ENCODE measurements at regions not wholly inside any gene's neighbourhood (a gene's known extent, or its start where the extent isn't known, plus 50 kb on each side); places are given as distances from the start of the nearest gene placed in this dataset.

DNA sequence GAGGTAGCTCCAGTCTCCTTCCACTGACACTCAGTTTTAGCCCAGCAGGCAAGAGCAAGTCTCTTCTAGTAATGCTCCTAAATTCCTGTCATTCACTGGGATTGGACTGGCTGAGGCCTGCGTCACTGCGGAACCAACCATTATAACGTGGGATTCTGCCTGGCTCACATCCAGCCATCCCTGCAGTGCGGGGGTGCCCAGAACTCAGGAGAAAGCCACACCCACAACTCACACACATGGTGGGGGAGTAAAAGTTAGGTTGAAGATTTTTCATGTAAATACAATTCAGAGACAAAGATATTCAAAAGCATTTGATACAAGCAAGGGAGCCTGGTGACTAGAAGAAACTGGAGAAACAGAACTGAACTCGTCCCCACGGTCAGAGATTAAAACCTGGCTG, 504.0 kb upstream of the CDH4 start:
- no peak for DNase-seq (ENCODE audit: insufficient read length, low spot score)
- no peak for TF ChIP-seq TAF1 (IDR thresholded peaks at IDR 0.05; ENCODE audit: low read depth, low read length)
- TF ChIP-seq SPI1 (IDR thresholded peaks at IDR 0.05; ENCODE audit: low read depth, low read length) = no peak
- TF ChIP-seq POLR2A (IDR thresholded peaks at IDR 0.05; ENCODE audit: low read depth, low read length) = no peak
- TF ChIP-seq POU2F2 (IDR thresholded peaks at IDR 0.05; ENCODE audit: low read depth, low read length) = no peak
- TF ChIP-seq POLR2AphosphoS5 (IDR thresholded peaks at IDR 0.05; ENCODE audit: low read depth, low read length) = no peak
- no peak for TF ChIP-seq PAX5 (IDR thresholded peaks at IDR 0.05; ENCODE audit: insufficient read depth, low read length, severe bottlenecking)
- FAIRE-seq = no peak

DNA sequence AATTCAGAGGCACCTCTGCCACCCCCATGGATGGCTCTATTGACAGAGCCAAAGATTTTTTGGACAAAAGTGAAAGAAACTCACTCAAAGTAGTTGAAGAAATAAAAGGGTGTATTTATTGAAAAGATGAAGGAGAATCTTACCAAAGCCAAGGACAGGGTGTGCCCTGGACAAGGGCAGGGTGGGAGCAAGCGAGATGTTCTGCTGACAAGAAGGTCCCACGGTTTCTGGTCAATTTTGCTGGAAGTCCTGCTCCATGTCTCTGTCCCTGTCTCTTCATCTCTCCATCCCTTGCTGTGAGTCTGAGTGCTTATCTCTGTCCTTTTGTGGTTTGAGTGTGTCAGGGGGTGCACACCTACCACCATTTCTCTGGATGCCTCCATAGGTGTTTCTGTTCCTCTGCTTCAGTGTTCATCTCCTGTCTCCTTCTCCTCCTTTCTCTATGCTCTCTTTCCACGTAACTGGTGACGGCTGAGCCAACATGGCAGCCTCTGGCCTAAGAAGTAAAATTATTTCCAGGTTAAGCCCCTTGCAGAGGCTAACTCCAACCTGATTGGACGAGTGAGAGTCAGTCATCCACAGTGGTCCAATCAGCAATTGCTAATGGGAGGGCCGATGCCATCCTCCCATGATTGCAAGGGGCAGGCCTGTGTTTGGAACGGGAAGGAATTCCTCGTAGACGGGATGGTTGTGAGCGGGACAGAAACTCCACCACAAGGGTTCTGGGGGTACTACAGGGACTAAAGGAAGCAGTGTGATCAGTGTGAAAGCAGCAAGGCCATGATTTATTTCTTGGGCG, 502.1 kb upstream of the CDH4 start:
- no peak for TF ChIP-seq POLR2AphosphoS5 (IDR thresholded peaks at IDR 0.05; ENCODE audit: low read depth, low read length)
- no peak for TF ChIP-seq SPI1 (IDR thresholded peaks at IDR 0.05; ENCODE audit: low read depth, low read length)
- no peak for TF ChIP-seq POU2F2 (IDR thresholded peaks at IDR 0.05; ENCODE audit: low read depth, low read length)
- no peak for TF ChIP-seq TAF1 (IDR thresholded peaks at IDR 0.05; ENCODE audit: low read depth, low read length)
- TF ChIP-seq POLR2A (IDR thresholded peaks at IDR 0.05; ENCODE audit: low read depth, low read length) = no peak
- TF ChIP-seq PAX5 (IDR thresholded peaks at IDR 0.05; ENCODE audit: insufficient read depth, low read length, severe bottlenecking) = no peak
- DNase-seq (ENCODE audit: insufficient read length, low spot score) (no peak), FAIRE-seq (no peak)

DNA sequence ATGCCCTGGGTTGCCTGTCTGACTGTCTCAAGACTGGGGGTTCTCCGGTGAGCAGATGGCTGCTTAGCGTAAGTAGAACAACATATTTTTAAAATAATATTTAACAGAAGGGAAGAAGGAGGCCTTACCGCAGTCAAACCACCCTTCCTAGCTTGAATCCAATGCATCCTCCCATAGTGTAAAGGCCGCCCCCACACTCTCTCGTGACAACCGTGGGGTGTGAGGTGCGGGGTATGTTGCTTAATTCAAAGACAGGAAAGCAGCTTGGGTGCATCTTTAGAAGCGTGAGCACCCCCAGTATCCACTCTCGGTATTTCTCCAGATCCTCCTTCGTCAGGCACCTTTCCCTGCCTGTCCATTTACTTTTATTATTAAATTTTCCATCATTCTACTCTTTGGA, 501.2 kb upstream of the CDH4 start:
- no peak for TF ChIP-seq POU2F2 (IDR thresholded peaks at IDR 0.05; ENCODE audit: low read depth, low read length)
- FAIRE-seq (no peak), DNase-seq (ENCODE audit: insufficient read length, low spot score) (no peak)

DNA sequence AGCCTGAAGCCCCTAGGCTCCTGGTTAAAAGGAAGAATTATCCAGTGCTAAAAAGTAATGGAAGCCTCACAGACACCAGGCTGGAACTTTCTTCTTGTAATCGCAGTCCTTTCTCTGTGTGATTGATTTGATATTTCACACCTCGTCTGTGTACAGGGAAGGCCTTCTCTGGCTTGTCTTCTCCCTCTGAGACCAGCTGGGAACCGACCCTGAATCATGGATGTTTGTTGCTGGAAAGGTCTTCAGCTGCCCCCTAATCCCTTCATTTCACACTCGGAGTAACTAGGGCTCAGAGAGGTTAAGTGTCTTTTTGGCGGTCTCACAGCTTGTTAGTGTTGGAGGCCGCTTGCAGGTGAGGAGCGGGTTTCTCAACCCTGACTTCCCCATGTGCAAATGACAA, 500.2 kb upstream of the CDH4 start:
- DNase-seq (ENCODE audit: insufficient read length, low spot score) = no peak
- no peak for FAIRE-seq
- TF ChIP-seq POLR2A (IDR thresholded peaks at IDR 0.05; ENCODE audit: low read depth, low read length) (no peak), SPI1 (IDR thresholded peaks at IDR 0.05; ENCODE audit: low read depth, low read length) (no peak), TAF1 (IDR thresholded peaks at IDR 0.05; ENCODE audit: low read depth, low read length) (no peak), PAX5 (IDR thresholded peaks at IDR 0.05; ENCODE audit: insufficient read depth, low read length, severe bottlenecking) (no peak), POU2F2 (IDR thresholded peaks at IDR 0.05; ENCODE audit: low read depth, low read length) (no peak), POLR2AphosphoS5 (IDR thresholded peaks at IDR 0.05; ENCODE audit: low read depth, low read length) (no peak)

DNA sequence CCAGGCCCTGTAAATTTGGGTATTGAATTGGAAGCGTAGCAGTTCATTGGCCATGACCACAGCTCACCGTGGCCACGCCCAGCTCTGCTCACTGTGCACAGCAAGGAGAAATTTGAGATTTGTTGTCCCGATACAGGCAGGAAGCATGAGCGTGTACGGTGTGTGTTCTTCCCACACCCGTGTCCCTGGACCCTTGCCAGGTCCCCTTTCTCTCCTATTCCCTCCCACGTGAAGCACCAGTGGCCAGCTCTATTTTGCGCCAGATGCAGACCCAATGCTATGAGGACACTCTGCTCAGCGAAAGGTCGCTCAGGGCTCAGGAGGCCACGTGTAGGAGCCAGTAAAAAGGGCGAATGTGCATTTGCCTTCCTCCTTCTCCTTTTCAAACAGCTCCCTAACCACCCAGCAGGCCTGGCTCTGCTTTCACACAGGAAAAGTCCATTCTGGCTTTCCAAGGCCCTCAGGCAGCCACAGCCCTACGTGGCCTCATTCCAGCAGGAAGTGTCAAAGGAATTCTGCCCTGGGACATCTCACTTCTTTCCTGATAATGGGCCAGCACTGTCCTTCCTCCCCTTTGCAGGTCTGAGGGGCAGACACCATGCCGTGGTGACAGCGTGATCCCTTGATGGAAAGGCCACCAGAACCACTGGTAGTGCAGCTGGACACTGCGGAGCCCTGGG, 499.2 kb upstream of the CDH4 start:
- FAIRE-seq (no peak), DNase-seq (ENCODE audit: insufficient read length, low spot score) (no peak)
- no peak for TF ChIP-seq TAF1 (IDR thresholded peaks at IDR 0.05; ENCODE audit: low read depth, low read length)
- no peak for TF ChIP-seq POLR2AphosphoS5 (IDR thresholded peaks at IDR 0.05; ENCODE audit: low read depth, low read length)
- TF ChIP-seq POLR2A (IDR thresholded peaks at IDR 0.05; ENCODE audit: low read depth, low read length) = no peak
- TF ChIP-seq PAX5 (IDR thresholded peaks at IDR 0.05; ENCODE audit: insufficient read depth, low read length, severe bottlenecking) = no peak
- TF ChIP-seq POU2F2 (IDR thresholded peaks at IDR 0.05; ENCODE audit: low read depth, low read length) = no peak
- TF ChIP-seq SPI1 (IDR thresholded peaks at IDR 0.05; ENCODE audit: low read depth, low read length) = no peak

DNA sequence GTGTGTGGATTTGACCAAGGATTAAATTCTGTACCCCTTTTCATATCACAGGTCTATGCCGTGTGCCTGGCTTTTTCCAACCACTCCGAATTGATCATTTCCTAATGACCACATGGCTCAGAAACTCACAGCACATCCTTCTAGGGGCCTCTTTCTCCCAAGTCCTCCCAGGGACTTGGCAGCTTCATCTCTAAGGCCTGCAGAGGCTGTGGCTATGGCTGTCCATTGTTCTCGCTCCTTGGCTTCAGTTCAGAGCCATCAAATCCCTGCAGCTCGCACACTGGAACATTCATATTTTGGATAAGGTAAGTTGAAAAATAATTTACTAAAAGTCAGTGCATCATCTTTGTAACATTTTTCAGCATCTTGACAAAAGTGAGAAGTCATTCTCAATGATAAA, 497.2 kb upstream of the CDH4 start:
- no peak for FAIRE-seq
- TF ChIP-seq SPI1 (IDR thresholded peaks at IDR 0.05; ENCODE audit: low read depth, low read length) (no peak), POLR2A (IDR thresholded peaks at IDR 0.05; ENCODE audit: low read depth, low read length) (no peak), POU2F2 (IDR thresholded peaks at IDR 0.05; ENCODE audit: low read depth, low read length) (no peak), PAX5 (IDR thresholded peaks at IDR 0.05; ENCODE audit: insufficient read depth, low read length, severe bottlenecking) (no peak), POLR2AphosphoS5 (IDR thresholded peaks at IDR 0.05; ENCODE audit: low read depth, low read length) (no peak), TAF1 (IDR thresholded peaks at IDR 0.05; ENCODE audit: low read depth, low read length) (no peak)
- no peak for DNase-seq (ENCODE audit: insufficient read length, low spot score)

DNA sequence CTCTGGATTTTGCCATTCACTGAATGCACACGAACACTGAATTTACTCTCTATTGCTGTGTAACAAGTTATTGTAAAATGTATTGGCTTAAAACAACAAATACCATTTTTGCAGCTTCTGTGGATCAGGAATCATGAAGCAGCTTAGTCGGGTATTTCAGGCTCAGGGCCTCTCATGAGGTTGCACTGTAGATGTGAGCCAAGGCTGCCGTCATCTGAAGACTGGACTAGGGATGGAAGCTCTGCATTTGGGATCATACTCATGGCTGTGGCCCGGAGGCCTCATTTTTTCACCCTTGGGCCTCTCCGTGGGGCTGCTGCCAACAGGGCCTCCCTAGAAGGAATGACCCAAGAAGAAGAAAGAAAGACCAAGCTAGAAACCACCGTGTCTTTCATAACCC, 492.4 kb upstream of the CDH4 start:
- FAIRE-seq = no peak
- no peak for TF ChIP-seq PAX5 (IDR thresholded peaks at IDR 0.05; ENCODE audit: insufficient read depth, low read length, severe bottlenecking)
- TF ChIP-seq SPI1 (IDR thresholded peaks at IDR 0.05; ENCODE audit: low read depth, low read length) = no peak
- no peak for TF ChIP-seq POU2F2 (IDR thresholded peaks at IDR 0.05; ENCODE audit: low read depth, low read length)
- no peak for TF ChIP-seq POLR2A (IDR thresholded peaks at IDR 0.05; ENCODE audit: low read depth, low read length)
- no peak for TF ChIP-seq TAF1 (IDR thresholded peaks at IDR 0.05; ENCODE audit: low read depth, low read length)
- TF ChIP-seq POLR2AphosphoS5 (IDR thresholded peaks at IDR 0.05; ENCODE audit: low read depth, low read length) = no peak

DNA sequence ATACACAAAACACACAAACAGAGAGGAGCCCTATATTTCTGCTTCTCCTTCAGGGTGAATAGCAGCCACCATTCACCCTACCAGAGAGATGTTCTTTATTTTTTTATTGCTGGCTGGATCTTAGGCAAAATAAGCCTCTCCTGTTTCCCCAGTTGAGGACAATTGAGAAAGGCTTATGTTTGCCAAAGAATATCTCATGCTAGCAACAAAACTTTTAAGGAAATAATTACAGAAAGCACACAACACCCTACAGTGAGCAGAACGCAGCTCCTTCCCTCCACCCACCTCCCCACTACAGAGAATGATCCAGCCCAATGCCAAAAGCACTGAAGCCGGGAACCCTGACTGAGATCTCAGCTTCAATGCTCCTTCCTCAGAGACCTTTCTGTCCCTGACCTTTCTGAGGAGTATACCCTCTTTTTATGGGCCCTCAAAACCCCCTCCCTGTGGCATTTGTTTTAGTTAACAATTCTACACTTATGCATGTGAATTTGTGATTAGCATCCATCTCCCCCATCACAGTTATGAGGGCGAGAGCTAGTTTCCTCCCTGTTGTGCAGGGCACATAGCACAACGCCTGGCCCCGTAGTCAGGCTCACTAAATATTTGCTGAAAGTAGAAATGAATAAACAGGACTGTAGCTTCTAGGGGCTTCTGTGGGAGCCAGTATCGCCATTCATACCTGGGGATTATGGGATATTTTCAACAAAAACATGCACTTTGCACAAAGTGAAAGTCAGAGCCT, 491.6 kb upstream of the CDH4 start:
- FAIRE-seq = no peak
- no peak for DNase-seq (ENCODE audit: insufficient read length, low spot score)

More for the DNA sequence above, 492.4 kb upstream of the CDH4 start:
- no peak for DNase-seq (ENCODE audit: insufficient read length, low spot score)

DNA sequence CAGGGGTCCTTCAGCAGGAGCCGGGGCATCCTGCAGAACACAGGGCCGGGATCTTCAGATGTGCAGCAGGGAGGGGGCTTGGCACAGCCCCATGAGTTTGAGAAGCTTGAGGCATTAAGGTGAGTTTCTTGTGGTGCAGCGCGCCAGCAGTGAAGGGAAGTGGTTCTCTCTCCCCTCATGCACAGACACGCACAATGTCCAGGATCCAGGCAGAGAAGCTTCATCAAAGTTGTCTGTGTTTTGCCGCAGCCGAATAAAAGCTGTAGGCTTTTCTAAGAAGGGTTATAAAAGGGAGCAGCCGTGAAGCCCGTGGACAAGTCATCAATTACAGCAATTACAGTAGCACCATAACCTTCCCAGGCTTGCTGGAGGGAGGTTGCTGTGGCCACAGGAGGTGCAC, 491.0 kb upstream of the CDH4 start:
- DNase-seq (ENCODE audit: insufficient read length, low spot score) (no peak), FAIRE-seq (no peak)
- TF ChIP-seq POLR2AphosphoS5 (IDR thresholded peaks at IDR 0.05; ENCODE audit: low read depth, low read length) = no peak
- no peak for TF ChIP-seq SPI1 (IDR thresholded peaks at IDR 0.05; ENCODE audit: low read depth, low read length)
- no peak for TF ChIP-seq TAF1 (IDR thresholded peaks at IDR 0.05; ENCODE audit: low read depth, low read length)
- no peak for TF ChIP-seq PAX5 (IDR thresholded peaks at IDR 0.05; ENCODE audit: insufficient read depth, low read length, severe bottlenecking)
- TF ChIP-seq POU2F2 (IDR thresholded peaks at IDR 0.05; ENCODE audit: low read depth, low read length) = no peak
- TF ChIP-seq POLR2A (IDR thresholded peaks at IDR 0.05; ENCODE audit: low read depth, low read length) = no peak

More for the DNA sequence above, 491.6 kb upstream of the CDH4 start:
- no peak for TF ChIP-seq POLR2AphosphoS5 (IDR thresholded peaks at IDR 0.05; ENCODE audit: low read depth, low read length)
- TF ChIP-seq PAX5 (IDR thresholded peaks at IDR 0.05; ENCODE audit: insufficient read depth, low read length, severe bottlenecking) = no peak
- no peak for TF ChIP-seq POLR2A (IDR thresholded peaks at IDR 0.05; ENCODE audit: low read depth, low read length)
- TF ChIP-seq POU2F2 (IDR thresholded peaks at IDR 0.05; ENCODE audit: low read depth, low read length) = no peak
- TF ChIP-seq TAF1 (IDR thresholded peaks at IDR 0.05; ENCODE audit: low read depth, low read length) = no peak
- no peak for TF ChIP-seq SPI1 (IDR thresholded peaks at IDR 0.05; ENCODE audit: low read depth, low read length)

Measured in GM12891 (cell line).